HCT116 (cell line): ENCODE measurements at regions not wholly inside any gene's neighbourhood (a gene's known extent, or its start where the extent isn't known, plus 50 kb on each side); places are given as distances from the start of the nearest gene placed in this dataset.

Experiments
- CTCF ChIP-seq, 3 experiments: fragments of 200-600 bp in 1 of 3; sonication (generic) in 1 of 3; IDR thresholded peaks in 2 of 3; conservative IDR thresholded peaks in 1 of 3; 2 replicates each; pipeline ENCODE4 v1.5.1; 2012 to 2017; ENCODE audit warnings: low read depth in 2 of 3, low read length in 2 of 3, antibody characterized with exemption in 1 of 3, borderline replicate concordance in 1 of 3, control low read depth in 1 of 3, mild to moderate bottlenecking in 1 of 3, mixed read lengths in 1 of 3, mixed run types in 1 of 3, moderate library complexity in 1 of 3; ENCODE audit not compliant: insufficient read depth in 1 of 3
- EZH2 ChIP-seq: fragments of 200-600 bp; sonication (generic); IDR thresholded peaks from 2 replicates; pipeline ENCODE4 v1.6.1; 2017; ENCODE audit warnings: antibody characterized with exemption, mixed run types
- EZH2phosphoT487 ChIP-seq: fragments of 200-600 bp; IDR thresholded peaks from 2 replicates; pipeline ENCODE4 v1.6.1; 2018; ENCODE audit warnings: antibody characterized with exemption, borderline replicate concordance
- POLR2A ChIP-seq: IDR thresholded peaks from 2 replicates; pipeline ENCODE4 v1.7.0; 2011; ENCODE audit warnings: borderline replicate concordance; ENCODE audit not compliant: insufficient read depth, insufficient read length; ENCODE audit errors: extremely low read depth
- POLR2AphosphoS5 ChIP-seq: IDR thresholded peaks from 2 replicates; pipeline ENCODE4 v1.6.1; 2011; ENCODE audit warnings: mild to moderate bottlenecking, low read depth, low read length, moderate library complexity
- RAD21 ChIP-seq: IDR thresholded peaks from 2 replicates; pipeline ENCODE4 v1.6.1; 2012; ENCODE audit warnings: low read depth, mild to moderate bottlenecking
- REST ChIP-seq: IDR thresholded peaks from 2 replicates; pipeline ENCODE4 v1.6.1; 2012; ENCODE audit warnings: low read depth
- SIN3A ChIP-seq: IDR thresholded peaks from 2 replicates; pipeline ENCODE4 v1.6.1; 2012; ENCODE audit warnings: low read depth
- TCF7L2 ChIP-seq: IDR thresholded peaks from 2 replicates; pipeline ENCODE4 v1.7.0; 2011; ENCODE audit warnings: borderline replicate concordance, inconsistent platforms; ENCODE audit not compliant: insufficient read depth, insufficient read length; ENCODE audit errors: extremely low read depth
- YY1 ChIP-seq: IDR thresholded peaks from 2 replicates; pipeline ENCODE4 v1.6.1; 2011; ENCODE audit warnings: low read length, low read depth, moderate library complexity, mild to moderate bottlenecking; ENCODE audit not compliant: insufficient replicate concordance; ENCODE audit errors: extremely low read depth
- ZFX ChIP-seq: fragments of 450-650 bp; IDR thresholded peaks from 2 replicates; pipeline ENCODE4 v1.6.1; 2017

GRCh38 chr4:138555584-138555983 lies 313.4 kb upstream of the SLC7A11 start:
- TF ChIP-seq EZH2phosphoT487 (no peak), RAD21 (peak; percentile 50), CTCF (IDR thresholded peaks at IDR 0.05 in 2 of 3, conservative IDR thresholded peaks at IDR 0.05 in 1 of 3; ENCODE audit: borderline replicate concordance in 1 of 3, insufficient read depth in 1 of 3, low read depth in 2 of 3, low read length in 2 of 3) (peak; percentile 48 to 54 (median 52); a peak in 4 of 6 replicates), EZH2 (no peak), POLR2A (no peak), SIN3A (no peak), TCF7L2 (no peak), REST (no peak), YY1 (peak; percentile 20), ZFX (no peak), POLR2AphosphoS5 (no peak)
